A204.1 (cell line): ENCODE measurements at regions not wholly inside any gene's neighbourhood (a gene's known extent, or its start where the extent isn't known, plus 50 kb on each side); places are given as distances from the start of the nearest gene placed in this dataset.

Experiments
- FAIRE-seq: peaks from 2 replicates; lab custom pipeline; 2012; peaks lifted over from hg19 to GRCh38; lab: Jason Lieb, UNC

- no peak for FAIRE-seq
These were observed 210.6 kb upstream of the DKK2 start for GRCh38 chr4:107246761-107247160.

- no peak for FAIRE-seq
These were observed 207.1 kb upstream of the DKK2 start for GRCh38 chr4:107243141-107243781.

GRCh38 chr4:107220976-107221375, 184.9 kb upstream of the DKK2 start:
- no peak for FAIRE-seq

GRCh38 chr4:107219681-107220080, 183.6 kb upstream of the DKK2 start:
- no peak for FAIRE-seq

GRCh38 chr4:107216379-107216778, 180.3 kb upstream of the DKK2 start:
- FAIRE-seq = no peak

- FAIRE-seq = no peak
These were observed 179.1 kb upstream of the DKK2 start for GRCh38 chr4:107215222-107215621.

- FAIRE-seq = no peak
These were observed 177.8 kb upstream of the DKK2 start for GRCh38 chr4:107213880-107214279.

- no peak for FAIRE-seq
These were observed 177.3 kb upstream of the DKK2 start for GRCh38 chr4:107213410-107213809.

GRCh38 chr4:107212565-107212964, 176.5 kb upstream of the DKK2 start:
- FAIRE-seq = no peak

GRCh38 chr4:107210450-107211239, 174.5 kb upstream of the DKK2 start:
- FAIRE-seq = no peak

- no peak for FAIRE-seq
These were observed 167.6 kb upstream of the DKK2 start for GRCh38 chr4:107203733-107204132.

GRCh38 chr4:107202744-107203143, 166.6 kb upstream of the DKK2 start:
- no peak for FAIRE-seq

GRCh38 chr4:107197121-107197520, 161.0 kb upstream of the DKK2 start:
- no peak for FAIRE-seq

GRCh38 chr4:107196312-107196711, 160.2 kb upstream of the DKK2 start:
- no peak for FAIRE-seq

GRCh38 chr4:107194005-107194404, 157.9 kb upstream of the DKK2 start:
- FAIRE-seq = no peak

- FAIRE-seq = no peak
These were observed 156.5 kb upstream of the DKK2 start for GRCh38 chr4:107192601-107193000.

GRCh38 chr4:107187091-107187490, 151.0 kb upstream of the DKK2 start:
- no peak for FAIRE-seq

GRCh38 chr4:107183155-107183774, 147.2 kb upstream of the DKK2 start:
- peak; percentile 85 for FAIRE-seq

- FAIRE-seq = no peak
These were observed 146.2 kb upstream of the DKK2 start for GRCh38 chr4:107182347-107182746.

GRCh38 chr4:107166873-107167450, 130.8 kb upstream of the DKK2 start:
- FAIRE-seq = no peak

- FAIRE-seq = no peak
These were observed 130.1 kb upstream of the DKK2 start for GRCh38 chr4:107166181-107166580.

GRCh38 chr4:107164962-107165475, 128.9 kb upstream of the DKK2 start:
- FAIRE-seq = no peak

GRCh38 chr4:107156443-107156842, 120.3 kb upstream of the DKK2 start:
- FAIRE-seq = no peak
